ENCODE measurements at regions not wholly inside any gene's neighbourhood (a gene's known extent, or its start where the extent isn't known, plus 50 kb on each side); places are given as distances from the start of the nearest gene placed in this dataset.

DNA sequence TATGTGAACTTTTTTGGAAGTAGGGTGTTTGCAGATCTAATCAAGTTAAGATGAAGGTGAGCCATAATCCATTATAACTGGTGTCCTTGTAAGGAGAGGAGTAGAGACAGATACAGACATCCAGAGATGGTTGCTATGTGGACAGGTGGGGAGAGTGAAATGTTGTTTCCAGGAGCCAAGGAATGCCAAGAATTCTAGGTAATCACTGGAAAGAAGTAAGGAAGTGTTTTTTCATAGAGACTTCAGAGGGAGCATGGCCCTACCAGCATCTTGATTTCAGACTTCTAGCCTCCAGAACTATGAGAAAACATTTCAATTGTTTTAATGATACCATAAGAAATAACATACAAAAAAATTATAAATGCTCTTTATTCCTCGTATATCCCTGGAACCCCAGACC, 320.5 kb upstream of the ANO3 start:
- TF ChIP-seq ZFP36 (IDR thresholded peaks at IDR 0.05; ENCODE audit: borderline replicate concordance, partially characterized antibody): no peak
- TF ChIP-seq MYC (IDR thresholded peaks at IDR 0.05; ENCODE audit: borderline replicate concordance, low read length): no peak
- TF ChIP-seq KDM1A (IDR thresholded peaks at IDR 0.05; ENCODE audit: low read depth): no peak

Measured in A549 (cell line).